ENCODE measurements at regions not wholly inside any gene's neighbourhood (a gene's known extent, or its start where the extent isn't known, plus 50 kb on each side); places are given as distances from the start of the nearest gene placed in this dataset.
"Not testable (repeated sequence)": the region's sequence is repeated elsewhere in the genome, so short reads cannot be mapped to it uniquely, and the experiment has no call there.

DNA sequence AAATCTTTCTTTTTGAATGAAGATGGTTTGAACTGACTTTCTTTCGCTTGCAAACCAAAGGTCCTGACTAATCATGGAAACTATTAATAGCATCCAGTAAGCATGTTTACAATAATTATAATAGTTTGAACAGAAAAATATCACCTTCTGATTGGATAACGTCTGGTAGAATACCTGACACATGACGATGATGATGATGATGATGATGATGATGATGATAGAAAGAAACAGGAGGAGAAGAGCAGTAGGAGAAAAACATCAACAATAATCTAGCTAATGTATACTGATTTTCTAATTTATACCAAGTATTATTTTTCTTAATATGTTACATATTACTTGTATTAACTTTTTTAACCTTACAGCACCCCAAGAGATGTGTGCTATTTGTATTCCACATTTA is 157.5 kb upstream of the SPRY2 start:
- H3K27ac ChIP-seq, result no peak overlapping the region
- TF ChIP-seq POLR2A (IDR thresholded peaks at IDR 0.05) (no peak), POLR2AphosphoS5 (IDR thresholded peaks at IDR 0.05) (no peak)
- TF ChIP-seq, protein P1, sequence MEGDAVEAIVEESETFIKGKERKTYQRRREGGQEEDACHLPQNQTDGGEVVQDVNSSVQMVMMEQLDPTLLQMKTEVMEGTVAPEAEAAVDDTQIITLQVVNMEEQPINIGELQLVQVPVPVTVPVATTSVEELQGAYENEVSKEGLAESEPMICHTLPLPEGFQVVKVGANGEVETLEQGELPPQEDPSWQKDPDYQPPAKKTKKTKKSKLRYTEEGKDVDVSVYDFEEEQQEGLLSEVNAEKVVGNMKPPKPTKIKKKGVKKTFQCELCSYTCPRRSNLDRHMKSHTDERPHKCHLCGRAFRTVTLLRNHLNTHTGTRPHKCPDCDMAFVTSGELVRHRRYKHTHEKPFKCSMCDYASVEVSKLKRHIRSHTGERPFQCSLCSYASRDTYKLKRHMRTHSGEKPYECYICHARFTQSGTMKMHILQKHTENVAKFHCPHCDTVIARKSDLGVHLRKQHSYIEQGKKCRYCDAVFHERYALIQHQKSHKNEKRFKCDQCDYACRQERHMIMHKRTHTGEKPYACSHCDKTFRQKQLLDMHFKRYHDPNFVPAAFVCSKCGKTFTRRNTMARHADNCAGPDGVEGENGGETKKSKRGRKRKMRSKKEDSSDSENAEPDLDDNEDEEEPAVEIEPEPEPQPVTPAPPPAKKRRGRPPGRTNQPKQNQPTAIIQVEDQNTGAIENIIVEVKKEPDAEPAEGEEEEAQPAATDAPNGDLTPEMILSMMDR (IDR thresholded peaks at IDR 0.05), result no peak
- intact Hi-C loops (cut with DNase I), result no loop called here
- DNase-seq (ENCODE audit: low spot score), result no peak
- H3K36me3 ChIP-seq, result no peaks in the 10 kb centered on the region
- no peaks in the 10 kb centered on the region for H3K27me3 ChIP-seq (replicated peaks; ENCODE audit: insufficient read depth)
- H3K4me1 ChIP-seq (replicated peaks), result no peaks in the 10 kb centered on the region
- no peak overlapping the region for H3K4me3 ChIP-seq
- 55% methylated on average over 3 of the region's 3 CpGs for WGBS
- no peaks in the 10 kb centered on the region for H3K9me3 ChIP-seq

DNA sequence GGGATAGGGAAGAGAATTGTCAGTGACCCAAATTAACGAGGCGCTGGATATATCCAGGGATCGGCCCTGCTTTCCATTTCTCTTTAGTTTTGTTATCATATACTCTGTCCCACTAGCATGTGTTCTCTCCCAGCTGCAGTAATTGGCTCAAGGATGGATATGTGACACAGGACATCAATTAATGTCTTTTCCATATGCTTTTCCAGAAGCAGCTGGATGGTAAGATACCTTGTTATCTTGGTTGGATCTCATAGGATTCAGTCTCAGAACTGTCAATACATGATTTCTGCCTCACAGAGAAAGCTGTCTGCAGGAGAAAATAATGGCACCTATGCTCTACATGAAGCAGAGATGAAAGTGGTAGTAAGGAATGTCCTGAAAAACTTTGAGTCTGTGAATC is 157.1 kb upstream of the SPRY2 start:
- DNase-seq (ENCODE audit: low spot score), result no peak
- Histone ChIP-seq H3K4me1 (replicated peaks) (no peaks in the 10 kb centered on the region), H3K36me3 (no peaks in the 10 kb centered on the region), H3K4me3 (no peak overlapping the region), H3K9me3 (no peaks in the 10 kb centered on the region), H3K27ac (no peak overlapping the region), H3K27me3 (replicated peaks; ENCODE audit: insufficient read depth) (no peaks in the 10 kb centered on the region)
- TF ChIP-seq POLR2AphosphoS5 (IDR thresholded peaks at IDR 0.05) (no peak), POLR2A (IDR thresholded peaks at IDR 0.05) (no peak)
- TF ChIP-seq, protein P1 (IDR thresholded peaks at IDR 0.05), result no peak
- WGBS, result 84% methylated on average over 3 of the region's 3 CpGs
- intact Hi-C loops (cut with DNase I), result no loop called here

DNA sequence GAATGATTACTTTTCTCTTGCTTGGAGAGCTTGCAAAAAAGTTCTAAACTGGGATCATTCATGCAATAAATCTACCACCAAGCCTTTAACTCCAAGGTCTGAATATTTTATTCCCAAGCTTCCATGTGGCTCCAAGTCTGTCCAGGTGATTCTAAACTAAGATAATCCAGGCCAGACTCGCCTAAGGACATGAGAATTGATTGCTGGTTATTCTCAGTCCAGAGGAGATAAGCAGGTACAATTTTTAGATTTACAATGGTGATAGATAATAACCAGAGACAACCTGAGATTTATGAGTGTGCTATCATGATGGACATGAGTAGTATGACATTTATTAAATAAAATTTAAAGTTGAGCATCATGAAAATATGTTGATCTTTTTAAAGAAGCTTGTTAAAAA is 156.5 kb upstream of the SPRY2 start:
- Histone ChIP-seq H3K4me3 (no peak overlapping the region), H3K27ac (no peak overlapping the region), H3K27me3 (replicated peaks; ENCODE audit: insufficient read depth) (no peaks in the 10 kb centered on the region), H3K36me3 (no peaks in the 10 kb centered on the region), H3K9me3 (no peaks in the 10 kb centered on the region), H3K4me1 (replicated peaks) (no peaks in the 10 kb centered on the region)
- DNase-seq (ENCODE audit: low spot score), result no peak
- intact Hi-C loops (cut with DNase I), result no loop called here
- WGBS, result 40% methylated on average over 1 of the region's 1 CpG
- TF ChIP-seq POLR2AphosphoS5 (IDR thresholded peaks at IDR 0.05), result no peak
- TF ChIP-seq, protein P1 (IDR thresholded peaks at IDR 0.05), result no peak
- TF ChIP-seq POLR2A (IDR thresholded peaks at IDR 0.05), result no peak

DNA sequence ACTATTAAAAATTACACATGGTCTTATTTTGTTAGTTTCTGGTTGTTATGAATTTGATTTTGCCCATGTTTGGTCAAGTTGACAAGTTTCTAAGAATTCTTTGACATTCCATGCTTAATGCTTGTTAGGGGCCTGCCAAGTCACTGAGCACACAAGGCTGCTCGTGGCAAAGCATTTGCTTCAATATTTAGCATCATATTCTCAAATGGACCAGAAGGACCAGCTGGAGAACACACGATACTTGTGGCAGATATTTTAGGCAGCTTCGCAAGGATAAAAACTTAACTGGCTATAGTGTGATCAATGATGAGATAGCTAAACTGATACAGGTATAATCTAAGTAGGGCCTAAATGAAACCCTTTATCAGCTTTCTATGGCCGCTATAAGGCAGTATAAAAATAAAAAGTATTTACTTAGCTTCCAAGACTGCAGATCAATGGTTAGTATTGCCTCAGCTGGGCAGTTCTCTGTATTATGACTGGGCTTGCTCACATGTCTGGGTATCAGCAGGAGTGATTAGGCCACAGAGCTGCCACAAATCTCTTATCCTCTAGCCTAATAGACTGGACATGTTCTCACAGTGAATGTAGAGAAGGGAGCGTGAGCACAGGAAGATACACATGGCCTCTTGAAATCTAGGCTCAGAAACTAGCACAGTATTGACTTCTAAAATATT is 155.9 kb upstream of the SPRY2 start:
- TF ChIP-seq, protein P1 (IDR thresholded peaks at IDR 0.05), result no peak
- TF ChIP-seq POLR2AphosphoS5 (IDR thresholded peaks at IDR 0.05) (no peak), POLR2A (IDR thresholded peaks at IDR 0.05) (no peak)
- intact Hi-C loops (cut with DNase I), result no loop called here
- no peak overlapping the region for H3K27ac ChIP-seq

DNA sequence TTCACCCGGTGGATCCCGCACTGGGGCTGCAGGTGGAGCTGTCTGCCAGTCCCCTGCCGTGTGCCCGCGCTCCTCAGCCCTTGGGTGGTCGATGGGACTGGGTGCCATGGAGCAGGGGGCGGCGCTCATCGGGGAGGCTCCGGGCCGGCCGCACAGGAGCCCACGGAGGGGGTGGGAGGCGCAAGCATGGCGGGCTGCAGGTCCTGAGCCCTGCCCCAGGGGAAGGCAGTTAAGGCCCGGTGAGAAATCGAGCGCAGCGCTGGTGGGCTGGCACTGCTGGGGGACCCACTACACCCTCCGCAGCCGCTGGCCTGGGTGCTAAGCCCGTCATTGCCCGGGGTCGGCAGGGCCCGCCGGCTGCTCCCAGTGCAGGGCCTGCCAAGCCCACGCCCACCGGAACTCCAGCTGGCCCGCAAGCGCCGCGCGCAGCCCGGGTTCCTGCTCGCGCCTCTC is 149.6 kb upstream of the SPRY2 start:
- DNase-seq (ENCODE audit: low spot score), result not testable (repeated sequence)

More for the DNA sequence above, 155.9 kb upstream of the SPRY2 start:
- DNase-seq (ENCODE audit: low spot score), result no peak
- 74% methylated on average over 5 of the region's 5 CpGs for WGBS
- H3K27me3 ChIP-seq (replicated peaks; ENCODE audit: insufficient read depth), result no peaks in the 10 kb centered on the region
- no peaks in the 10 kb centered on the region for H3K9me3 ChIP-seq
- H3K4me3 ChIP-seq, result no peak overlapping the region
- no peaks in the 10 kb centered on the region for H3K36me3 ChIP-seq
- no peaks in the 10 kb centered on the region for H3K4me1 ChIP-seq (replicated peaks)

More for the DNA sequence above, 149.6 kb upstream of the SPRY2 start:
- H3K9me3 ChIP-seq; H3K4me1 ChIP-seq (replicated peaks); H3K27ac ChIP-seq; H3K36me3 ChIP-seq; intact Hi-C loops (cut with DNase I); H3K27me3 ChIP-seq (replicated peaks; ENCODE audit: insufficient read depth); H3K4me3 ChIP-seq: not testable (repeated sequence)
- WGBS, result 86% methylated on average over 26 of the region's 36 CpGs
